Liver (tissue), 3 donors: ENCODE measurements at regions not wholly inside any gene's neighbourhood (a gene's known extent, or its start where the extent isn't known, plus 50 kb on each side); places are given as distances from the start of the nearest gene placed in this dataset.

Experiments used
- CTCF ChIP-seq: fragments of 150-350 bp; IDR thresholded peaks from 2 replicates; pipeline ENCODE4 v1.5.1; 2017; ENCODE audit warnings: improper control_type of control experiment, low read depth, low read length; ENCODE audit not compliant: missing input control
- FOXA1 ChIP-seq: IDR thresholded peaks from 2 replicates; pipeline ENCODE4 v1.6.1; 2016; ENCODE audit warnings: antibody characterized with exemption
- NR2F2 ChIP-seq: IDR thresholded peaks from 2 replicates; pipeline ENCODE4 v1.6.1; 2016; ENCODE audit warnings: antibody characterized with exemption
- RAD21 ChIP-seq, 2 donors: IDR thresholded peaks; 2 replicates each; pipeline ENCODE4 v1.6.1; 2016; ENCODE audit warnings: antibody characterized with exemption in 2 of 2, mild to moderate bottlenecking in 2 of 2
- donor health status: healthy.
- donor health status: healthy.

- TF ChIP-seq CTCF (no peak), RAD21 (IDR thresholded peaks at IDR 0.05) (no peak), FOXA1 (no peak), NR2F2 (no peak)
Measured at GRCh38 chr22:47448231-47449223, 686.1 kb downstream of the TBC1D22A start.
